Astrocyte (in vitro differentiated cells and primary cell): ENCODE measurements at regions not wholly inside any gene's neighbourhood (a gene's known extent, or its start where the extent isn't known, plus 50 kb on each side); places are given as distances from the start of the nearest gene placed in this dataset.

ENCODE experiments used
- DNase-seq: peaks from one replicate; pipeline ENCODE4 v3.0.0-alpha.2; 2010; ENCODE audit warnings: low read depth
- FAIRE-seq: peaks from 2 replicates; lab custom pipeline; 2011; peaks lifted over from hg19 to GRCh38; lab: Jason Lieb, UNC
- H2AFZ ChIP-seq: 2 replicates; pipeline ENCODE4 v1.6.0; 2012; ENCODE audit warnings: low read depth, low read length, inconsistent platforms
- H3K27ac ChIP-seq: 2 replicates; pipeline ENCODE4 v1.5.1; 2011; ENCODE audit warnings: low read depth, low read length, inconsistent platforms
- H3K27me3 ChIP-seq: 2 replicates; pipeline ENCODE4 v1.6.0; 2011; ENCODE audit warnings: low read length, inconsistent platforms; ENCODE audit not compliant: insufficient read depth
- H3K36me3 ChIP-seq: 2 replicates; pipeline ENCODE4 v1.5.1; 2011; ENCODE audit warnings: low read length, inconsistent platforms; ENCODE audit not compliant: insufficient read depth
- H3K4me1 ChIP-seq: 2 replicates; pipeline ENCODE4 v1.5.1; 2011; ENCODE audit warnings: low read length, inconsistent platforms; ENCODE audit not compliant: insufficient read depth
- H3K4me2 ChIP-seq: 2 replicates; pipeline ENCODE4 v1.6.0; 2012; ENCODE audit warnings: low read length, inconsistent platforms
- H3K4me3 ChIP-seq: 2 replicates; pipeline ENCODE4 v1.5.1; 2011; ENCODE audit warnings: low read depth, mild to moderate bottlenecking, low read length, inconsistent platforms; ENCODE audit not compliant: insufficient read depth
- H3K79me2 ChIP-seq: 2 replicates; pipeline ENCODE4 v1.6.0; 2012; ENCODE audit warnings: mild to moderate bottlenecking, low read length, inconsistent platforms; ENCODE audit not compliant: insufficient read depth
- H3K9ac ChIP-seq: 2 replicates; pipeline ENCODE4 v1.6.0; 2012; ENCODE audit warnings: mild to moderate bottlenecking, low read length, inconsistent platforms
- H3K9me3 ChIP-seq: 2 replicates; pipeline ENCODE4 v1.5.1; 2012; ENCODE audit warnings: low read depth, mild to moderate bottlenecking, low read length, inconsistent platforms; ENCODE audit not compliant: insufficient read depth
- H4K20me1 ChIP-seq: 2 replicates; pipeline ENCODE4 v1.6.0; 2012; ENCODE audit warnings: low read length, inconsistent platforms; ENCODE audit not compliant: insufficient read depth
- H3K27ac Mint-ChIP-seq: one replicate; pipeline ENCODE4 v1.8.0; 2021; ENCODE audit warnings: mild to moderate bottlenecking, mixed read lengths; ENCODE audit not compliant: unreplicated experiment
- H3K27me3 Mint-ChIP-seq: one replicate; pipeline ENCODE4 v1.8.0; 2021; ENCODE audit warnings: low read depth, mixed read lengths; ENCODE audit not compliant: unreplicated experiment
- H3K36me3 Mint-ChIP-seq: one replicate; pipeline ENCODE4 v1.8.0; 2021; ENCODE audit warnings: low read depth, mixed read lengths; ENCODE audit not compliant: unreplicated experiment
- H3K4me1 Mint-ChIP-seq: one replicate; pipeline ENCODE4 v1.8.0; 2021; ENCODE audit warnings: low read depth, mixed read lengths; ENCODE audit not compliant: unreplicated experiment
- H3K4me3 Mint-ChIP-seq: one replicate; pipeline ENCODE4 v1.8.0; 2021; ENCODE audit warnings: mild to moderate bottlenecking, moderate library complexity, mixed read lengths; ENCODE audit not compliant: unreplicated experiment
- H3K9me3 Mint-ChIP-seq: one replicate; pipeline ENCODE4 v1.8.0; 2021; ENCODE audit warnings: mild to moderate bottlenecking, mixed read lengths; ENCODE audit not compliant: unreplicated experiment
- CTCF ChIP-seq: IDR thresholded peaks from 2 replicates; pipeline ENCODE4 v1.5.1; 2011; ENCODE audit warnings: low read depth, mild to moderate bottlenecking, inconsistent platforms, low read length, moderate library complexity; ENCODE audit not compliant: insufficient read depth
- EZH2 ChIP-seq: IDR thresholded peaks from 2 replicates; pipeline ENCODE4 v1.6.1; 2012; ENCODE audit warnings: mild to moderate bottlenecking, low read length, inconsistent platforms; ENCODE audit not compliant: insufficient read depth

DNA sequence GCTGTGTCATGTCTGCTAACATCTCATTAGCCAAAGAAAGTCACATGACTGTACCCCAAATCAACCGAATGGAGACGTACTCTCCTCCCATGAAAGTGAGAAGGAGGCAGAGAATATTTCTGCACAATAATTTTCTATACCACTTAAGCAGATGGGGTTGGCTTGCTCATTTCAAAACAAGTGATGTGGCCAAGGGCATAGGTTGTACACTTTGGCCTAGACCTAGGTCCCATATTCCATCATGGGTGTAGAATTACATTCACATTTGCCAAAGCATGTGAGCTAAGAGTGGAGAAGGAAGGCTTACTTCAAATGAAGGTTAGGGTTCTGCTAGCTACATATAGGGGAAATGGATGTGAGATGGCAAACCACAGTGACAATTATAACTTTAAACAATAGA is 83.0 kb downstream of the ZNF365 start:
- no peak for DNase-seq
- Histone ChIP-seq H3K9me3 (no peaks in the 10 kb centered on the region), H2AFZ (no peak overlapping the region), H3K9ac (no peak overlapping the region), H3K4me1 (peaks cover 6% of the 10 kb centered on the region), H4K20me1 (no peaks in the 10 kb centered on the region), H3K27me3 (no peaks in the 10 kb centered on the region), H3K27ac (no peak overlapping the region), H3K36me3 (no peaks in the 10 kb centered on the region), H3K79me2 (no peaks in the 10 kb centered on the region), H3K4me2 (no peak overlapping the region), H3K4me3 (no peak overlapping the region)
- H3K4me3 Mint-ChIP-seq, result no peak overlapping the region
- H3K27ac Mint-ChIP-seq, result peak overlapping the region; percentile 35
- no peaks in the 10 kb centered on the region for H3K27me3 Mint-ChIP-seq
- peaks cover 51% of the 10 kb centered on the region for H3K4me1 Mint-ChIP-seq
- no peak for FAIRE-seq
- peaks cover 2% of the 10 kb centered on the region for H3K9me3 Mint-ChIP-seq
- TF ChIP-seq EZH2 (no peak), CTCF (no peak)
- peaks cover 2% of the 10 kb centered on the region for H3K36me3 Mint-ChIP-seq

DNA sequence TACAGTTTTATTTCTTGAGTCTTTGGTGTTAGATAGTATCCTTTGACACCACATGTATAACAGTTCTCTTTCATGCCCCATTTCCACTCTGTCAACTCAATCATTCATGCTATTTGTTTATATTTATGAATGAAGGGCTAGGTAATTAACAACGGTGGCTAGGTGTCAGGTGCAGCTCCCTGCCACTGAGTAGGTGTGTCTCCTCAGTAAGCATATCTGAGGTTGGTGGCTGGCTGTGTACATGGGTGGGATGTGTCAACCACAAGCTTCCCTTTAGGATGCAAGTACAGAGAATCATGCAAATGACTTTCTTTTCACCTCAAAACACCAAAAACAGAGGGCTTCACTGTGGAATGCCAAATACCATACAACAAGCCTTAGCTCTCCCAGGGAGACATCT is 83.4 kb downstream of the ZNF365 start:
- Histone ChIP-seq H3K27me3 (no peaks in the 10 kb centered on the region), H3K36me3 (no peaks in the 10 kb centered on the region), H3K9me3 (no peaks in the 10 kb centered on the region), H3K4me2 (no peak overlapping the region), H3K79me2 (no peaks in the 10 kb centered on the region), H4K20me1 (no peaks in the 10 kb centered on the region), H3K4me1 (peaks cover 6% of the 10 kb centered on the region), H3K27ac (no peak overlapping the region), H3K4me3 (no peak overlapping the region), H2AFZ (no peak overlapping the region), H3K9ac (no peak overlapping the region)
- Mint-ChIP-seq H3K9me3 (peaks cover 2% of the 10 kb centered on the region), H3K27me3 (no peaks in the 10 kb centered on the region), H3K27ac (no peak overlapping the region), H3K36me3 (peaks cover 2% of the 10 kb centered on the region), H3K4me1 (peaks cover 51% of the 10 kb centered on the region), H3K4me3 (no peak overlapping the region)
- no peak for FAIRE-seq
- no peak for DNase-seq
- no peak for TF ChIP-seq EZH2

- peaks cover 51% of the 10 kb centered on the region for H3K4me1 Mint-ChIP-seq
- peak; percentile 5 for FAIRE-seq
- no peaks in the 10 kb centered on the region for H3K9me3 ChIP-seq
- no peak overlapping the region for H3K4me3 ChIP-seq
- H3K4me3 Mint-ChIP-seq, result no peak overlapping the region
- H3K4me1 ChIP-seq, result peaks cover 6% of the 10 kb centered on the region
- H3K27ac ChIP-seq, result no peak overlapping the region
- H3K9ac ChIP-seq, result no peak overlapping the region
- H3K36me3 Mint-ChIP-seq, result peaks cover 2% of the 10 kb centered on the region
- no peak overlapping the region for H3K4me2 ChIP-seq
- DNase-seq, result peak; percentile 59
- no peaks in the 10 kb centered on the region for H4K20me1 ChIP-seq
- H3K9me3 Mint-ChIP-seq, result peaks cover under 1% of the 10 kb centered on the region
- no peaks in the 10 kb centered on the region for H3K36me3 ChIP-seq
- H3K27ac Mint-ChIP-seq, result peak overlapping the region; percentile 58
- H2AFZ ChIP-seq, result no peak overlapping the region
- no peak for TF ChIP-seq EZH2
- TF ChIP-seq CTCF, result no peak
- no peaks in the 10 kb centered on the region for H3K27me3 Mint-ChIP-seq
- no peaks in the 10 kb centered on the region for H3K27me3 ChIP-seq
- no peaks in the 10 kb centered on the region for H3K79me2 ChIP-seq
Measured at GRCh38 chr10:62459072-62459471, 84.9 kb downstream of the ZNF365 start.
